Ishikawa (cell line): ENCODE measurements at regions not wholly inside any gene's neighbourhood (a gene's known extent, or its start where the extent isn't known, plus 50 kb on each side); places are given as distances from the start of the nearest gene placed in this dataset.

Experiments used
- CEBPB ChIP-seq: IDR thresholded peaks from 2 replicates; pipeline ENCODE4 v1.6.1; 2012
- CREB1 ChIP-seq: IDR thresholded peaks from 2 replicates; pipeline ENCODE4 v1.6.1; 2012; ENCODE audit warnings: low read depth
- EGR1 ChIP-seq: IDR thresholded peaks from 2 replicates; pipeline ENCODE4 v1.6.1; 2012
- EP300 ChIP-seq: IDR thresholded peaks from 2 replicates; pipeline ENCODE4 v1.6.1; 2012; ENCODE audit warnings: borderline replicate concordance
- FOXM1 ChIP-seq: IDR thresholded peaks from 2 replicates; pipeline ENCODE4 v1.6.1; 2012; ENCODE audit warnings: low read depth, borderline replicate concordance
- NFIC ChIP-seq: IDR thresholded peaks from 2 replicates; pipeline ENCODE4 v1.6.1; 2012
- RAD21 ChIP-seq: IDR thresholded peaks from 2 replicates; pipeline ENCODE4 v1.6.1; 2012; ENCODE audit warnings: low read depth
- TAF1 ChIP-seq: IDR thresholded peaks from 2 replicates; pipeline ENCODE4 v1.6.1; 2012; ENCODE audit warnings: low read depth, mild to moderate bottlenecking
- TCF12 ChIP-seq: IDR thresholded peaks from 2 replicates; pipeline ENCODE4 v1.6.1; 2012; ENCODE audit warnings: low read depth
- TEAD4 ChIP-seq: IDR thresholded peaks from 2 replicates; pipeline ENCODE4 v1.6.1; 2012
- YY1 ChIP-seq: IDR thresholded peaks from 2 replicates; pipeline ENCODE4 v1.6.1; 2012; ENCODE audit warnings: low read depth
- ZBTB7A ChIP-seq: IDR thresholded peaks from 2 replicates; pipeline ENCODE4 v1.6.1; 2012; ENCODE audit warnings: low read depth
- TF ChIP-seq, protein P1 (sequence below): IDR thresholded peaks from 2 replicates; pipeline ENCODE4 v1.6.1; 2012; ENCODE audit warnings: low read depth, mild to moderate bottlenecking
- TF ChIP-seq, protein P2 (sequence below): IDR thresholded peaks from 2 replicates; pipeline ENCODE4 v1.6.1; 2012
- TF ChIP-seq, protein P3 (sequence below): IDR thresholded peaks from 2 replicates; pipeline ENCODE4 v1.6.1; 2012

DNA sequence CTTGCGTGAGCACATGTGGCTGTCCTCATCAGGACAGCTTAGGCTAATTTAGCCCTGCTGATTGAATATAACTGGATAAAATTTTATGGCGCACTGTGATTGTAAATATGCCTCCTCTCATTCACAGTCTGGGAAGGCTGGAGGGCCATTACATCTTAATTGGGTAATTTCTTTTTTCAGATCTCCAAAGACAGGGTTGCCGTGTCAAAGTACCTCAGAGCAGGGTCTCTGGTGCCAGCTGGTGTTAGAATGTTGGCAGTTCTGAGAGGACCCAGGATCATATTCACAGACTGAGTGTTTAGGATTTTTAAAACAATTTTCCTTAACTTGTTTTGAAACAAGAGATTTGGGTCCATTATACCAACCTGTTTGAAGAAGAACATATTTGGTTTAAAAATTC, 455.7 kb upstream of the TLE4 start:
- no peak for TF ChIP-seq RAD21
- no peak for TF ChIP-seq EGR1
- no peak for TF ChIP-seq TCF12

DNA sequence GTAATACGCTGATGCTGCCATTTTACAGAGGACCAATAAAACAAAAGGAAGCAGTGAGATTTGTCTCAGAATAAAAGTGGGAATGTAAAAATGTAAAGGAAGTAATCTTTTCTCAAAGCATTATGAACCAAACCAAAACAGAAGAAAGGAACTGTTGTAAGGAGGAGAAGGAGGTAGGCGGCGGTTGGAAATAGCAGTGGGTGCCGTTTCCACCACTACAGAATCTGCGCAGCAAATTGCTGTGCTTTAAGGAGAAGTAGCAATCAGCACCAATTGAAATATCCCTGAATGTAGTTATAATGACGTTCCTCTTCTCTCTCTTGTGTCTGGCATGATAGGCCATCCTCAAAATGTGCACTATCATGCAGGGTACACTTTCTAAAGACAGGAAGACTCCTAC, 455.1 kb upstream of the TLE4 start:
- TF ChIP-seq CEBPB = no peak
- no peak for TF ChIP-seq NFIC
- TF ChIP-seq FOXM1 = no peak
- TF ChIP-seq, protein P1, sequence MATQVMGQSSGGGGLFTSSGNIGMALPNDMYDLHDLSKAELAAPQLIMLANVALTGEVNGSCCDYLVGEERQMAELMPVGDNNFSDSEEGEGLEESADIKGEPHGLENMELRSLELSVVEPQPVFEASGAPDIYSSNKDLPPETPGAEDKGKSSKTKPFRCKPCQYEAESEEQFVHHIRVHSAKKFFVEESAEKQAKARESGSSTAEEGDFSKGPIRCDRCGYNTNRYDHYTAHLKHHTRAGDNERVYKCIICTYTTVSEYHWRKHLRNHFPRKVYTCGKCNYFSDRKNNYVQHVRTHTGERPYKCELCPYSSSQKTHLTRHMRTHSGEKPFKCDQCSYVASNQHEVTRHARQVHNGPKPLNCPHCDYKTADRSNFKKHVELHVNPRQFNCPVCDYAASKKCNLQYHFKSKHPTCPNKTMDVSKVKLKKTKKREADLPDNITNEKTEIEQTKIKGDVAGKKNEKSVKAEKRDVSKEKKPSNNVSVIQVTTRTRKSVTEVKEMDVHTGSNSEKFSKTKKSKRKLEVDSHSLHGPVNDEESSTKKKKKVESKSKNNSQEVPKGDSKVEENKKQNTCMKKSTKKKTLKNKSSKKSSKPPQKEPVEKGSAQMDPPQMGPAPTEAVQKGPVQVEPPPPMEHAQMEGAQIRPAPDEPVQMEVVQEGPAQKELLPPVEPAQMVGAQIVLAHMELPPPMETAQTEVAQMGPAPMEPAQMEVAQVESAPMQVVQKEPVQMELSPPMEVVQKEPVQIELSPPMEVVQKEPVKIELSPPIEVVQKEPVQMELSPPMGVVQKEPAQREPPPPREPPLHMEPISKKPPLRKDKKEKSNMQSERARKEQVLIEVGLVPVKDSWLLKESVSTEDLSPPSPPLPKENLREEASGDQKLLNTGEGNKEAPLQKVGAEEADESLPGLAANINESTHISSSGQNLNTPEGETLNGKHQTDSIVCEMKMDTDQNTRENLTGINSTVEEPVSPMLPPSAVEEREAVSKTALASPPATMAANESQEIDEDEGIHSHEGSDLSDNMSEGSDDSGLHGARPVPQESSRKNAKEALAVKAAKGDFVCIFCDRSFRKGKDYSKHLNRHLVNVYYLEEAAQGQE = no peak
- TF ChIP-seq TEAD4 = no peak
- TF ChIP-seq CREB1 = no peak
- TF ChIP-seq, protein P2, sequence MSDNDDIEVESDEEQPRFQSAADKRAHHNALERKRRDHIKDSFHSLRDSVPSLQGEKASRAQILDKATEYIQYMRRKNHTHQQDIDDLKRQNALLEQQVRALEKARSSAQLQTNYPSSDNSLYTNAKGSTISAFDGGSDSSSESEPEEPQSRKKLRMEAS = no peak
- TF ChIP-seq, protein P3, sequence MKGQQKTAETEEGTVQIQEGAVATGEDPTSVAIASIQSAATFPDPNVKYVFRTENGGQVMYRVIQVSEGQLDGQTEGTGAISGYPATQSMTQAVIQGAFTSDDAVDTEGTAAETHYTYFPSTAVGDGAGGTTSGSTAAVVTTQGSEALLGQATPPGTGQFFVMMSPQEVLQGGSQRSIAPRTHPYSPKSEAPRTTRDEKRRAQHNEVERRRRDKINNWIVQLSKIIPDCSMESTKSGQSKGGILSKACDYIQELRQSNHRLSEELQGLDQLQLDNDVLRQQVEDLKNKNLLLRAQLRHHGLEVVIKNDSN = no peak
- no peak for TF ChIP-seq EGR1

DNA sequence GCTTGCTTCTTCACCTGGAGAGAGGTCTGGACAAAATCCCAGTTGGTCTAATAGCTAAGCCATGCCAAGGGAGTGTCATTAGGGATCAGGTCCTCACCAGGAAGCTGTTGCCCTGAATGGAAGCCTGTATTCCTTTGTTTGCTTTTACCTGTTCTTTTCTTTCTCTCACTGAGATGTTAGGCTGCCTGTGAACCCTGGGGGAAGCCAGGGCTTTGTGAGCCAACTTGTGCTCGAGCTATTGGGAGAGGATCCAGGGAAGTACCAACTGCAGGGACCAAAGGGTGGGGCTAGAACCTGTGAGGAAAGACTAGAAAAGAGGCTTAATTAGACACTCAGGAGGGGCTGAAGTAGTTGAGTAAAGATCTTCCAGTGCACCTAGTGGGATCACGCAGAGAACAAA, 451.2 kb upstream of the TLE4 start:
- TF ChIP-seq CEBPB = no peak

DNA sequence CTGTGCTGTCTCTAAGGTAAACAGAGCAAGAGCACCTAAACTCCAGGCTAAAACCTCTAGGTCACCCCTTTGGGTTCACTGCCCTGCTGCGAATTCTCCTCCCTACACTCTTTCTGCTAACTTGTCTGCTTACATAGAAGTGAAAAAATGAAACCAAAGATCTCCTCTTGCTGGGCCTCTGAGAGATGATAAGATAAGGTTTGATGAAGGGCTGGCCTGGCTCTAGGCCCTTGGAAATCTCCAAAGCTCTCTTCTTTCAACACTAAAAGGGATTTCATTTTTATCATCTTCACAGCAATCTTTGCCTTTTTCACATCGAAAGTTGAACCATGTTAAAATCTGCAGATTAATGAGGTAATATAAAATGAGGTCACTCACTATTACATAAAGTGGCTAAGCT, 450.8 kb upstream of the TLE4 start:
- TF ChIP-seq NFIC (no peak), RAD21 (no peak), CREB1 (no peak), EP300 (no peak), CEBPB (no peak), ZBTB7A (no peak), FOXM1 (no peak), TEAD4 (no peak), YY1 (no peak), TCF12 (no peak), EGR1 (no peak), TAF1 (no peak)
- TF ChIP-seq, protein P1 = no peak
- TF ChIP-seq, protein P2 = no peak
- TF ChIP-seq, protein P3 = no peak

DNA sequence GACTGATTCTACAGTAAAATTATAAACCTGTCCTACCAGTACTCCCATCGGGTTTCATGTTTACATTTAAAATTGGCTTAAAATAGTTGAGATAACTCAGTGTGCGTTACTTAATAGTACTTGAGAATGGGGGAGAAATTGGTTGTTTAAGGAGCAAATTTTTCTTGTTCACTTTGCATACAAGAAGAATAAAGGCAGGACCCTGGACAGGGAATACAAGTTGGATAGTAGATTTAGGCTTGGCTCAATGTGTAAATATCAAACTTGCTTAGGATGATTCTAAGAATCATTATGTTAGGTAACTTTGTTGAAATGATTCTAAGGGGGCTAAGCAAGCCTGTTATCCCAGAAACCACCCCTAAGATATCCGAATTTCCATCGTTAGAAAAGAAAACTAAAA, 448.4 kb upstream of the TLE4 start:
- TF ChIP-seq, protein P1 = peak; percentile 66; the same call in 1 of the 2 replicates
- TF ChIP-seq CEBPB = no peak

DNA sequence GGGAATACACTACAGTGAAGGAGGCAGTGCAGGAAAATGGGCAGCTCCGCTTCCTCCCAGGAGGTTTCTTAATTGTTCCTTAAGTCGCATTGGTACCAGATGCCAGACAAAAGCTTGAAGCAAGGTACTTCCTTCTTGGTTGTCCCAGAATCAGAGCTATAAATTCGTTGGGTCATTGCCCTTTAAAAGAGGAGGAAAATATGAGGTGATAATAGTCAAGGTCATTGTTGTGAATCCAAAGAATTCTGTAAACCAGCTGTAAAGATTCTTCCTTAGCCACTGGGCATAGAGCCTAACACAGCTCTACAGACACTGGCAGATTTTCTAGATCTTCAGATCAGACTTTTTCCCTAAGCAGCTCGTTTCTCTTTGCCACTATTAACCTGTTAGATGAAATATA, 444.1 kb upstream of the TLE4 start:
- TF ChIP-seq TEAD4 (no peak), FOXM1 (no peak), RAD21 (no peak), CEBPB (no peak), TCF12 (no peak), EP300 (no peak), YY1 (no peak), EGR1 (no peak), TAF1 (no peak), CREB1 (no peak), ZBTB7A (no peak), NFIC (no peak)
- TF ChIP-seq, protein P2 = no peak
- TF ChIP-seq, protein P3 = no peak
- TF ChIP-seq, protein P1 = no peak
